H1 (cell line): ENCODE measurements at regions not wholly inside any gene's neighbourhood (a gene's known extent, or its start where the extent isn't known, plus 50 kb on each side); places are given as distances from the start of the nearest gene placed in this dataset.

Experiments used
- CTCF ChIA-PET: fragments of 300-600 bp; sonication (Branson Sonifier 250); formaldehyde crosslinking; loops from one replicate; lab custom pipeline; 2021; ENCODE audit not compliant: partially characterized antibody; lab: Charles Lee
- POLR2A ChIA-PET: fragments of 300-600 bp; sonication (Branson Sonifier 250); formaldehyde crosslinking; loops from one replicate; lab custom pipeline; 2021; ENCODE audit warnings: inconsistent platforms; ENCODE audit not compliant: partially characterized antibody; lab: Charles Lee
- DNase-seq, 2 experiments: peaks; one replicate each; pipeline versions ENCODE4 v3.0.0 to v3.0.0-alpha.2; 2010 to 2022; ENCODE audit warnings: low spot score in 2 of 2, low read depth in 1 of 2, mixed read lengths in 1 of 2
- FAIRE-seq: peaks from 2 replicates; lab custom pipeline; 2011; peaks lifted over from hg19 to GRCh38; lab: Jason Lieb, UNC
- H2AFZ ChIP-seq: 2 replicates; pipeline ENCODE4 v1.8.1; 2012; ENCODE audit warnings: low read length, inconsistent platforms
- H2AK5ac ChIP-seq: 2 replicates; pipeline ENCODE4 v1.6.1; 2013; ENCODE audit warnings: low read depth, low read length
- H2BK120ac ChIP-seq: replicated peaks from 2 replicates; pipeline ENCODE3; 2013; ENCODE audit warnings: low read depth, low read length, inconsistent platforms
- H2BK12ac ChIP-seq: 2 replicates; pipeline ENCODE4 v1.6.1; 2013; ENCODE audit warnings: low read depth, low read length
- H2BK15ac ChIP-seq: 2 replicates; pipeline ENCODE4 v1.6.1; 2013; ENCODE audit warnings: low read length
- H2BK20ac ChIP-seq: 2 replicates; pipeline ENCODE4 v1.6.1; 2013; ENCODE audit warnings: low read length
- H2BK5ac ChIP-seq: 2 replicates; pipeline ENCODE4 v1.6.1; 2013; ENCODE audit warnings: low read depth, low read length
- H3K14ac ChIP-seq: 2 replicates; pipeline ENCODE4 v1.6.1; 2013; ENCODE audit warnings: inconsistent platforms; ENCODE audit not compliant: insufficient read length
- H3K18ac ChIP-seq: 2 replicates; pipeline ENCODE4 v1.6.1; 2013; ENCODE audit warnings: low read length; ENCODE audit errors: extremely low read depth
- H3K23ac ChIP-seq: 2 replicates; pipeline ENCODE4 v1.6.1; 2013; ENCODE audit warnings: inconsistent platforms; ENCODE audit not compliant: insufficient read length
- H3K23me2 ChIP-seq: 2 replicates; pipeline ENCODE4 v1.6.1; 2013; ENCODE audit warnings: low read depth, low read length
- H3K27ac ChIP-seq: 2 replicates; pipeline ENCODE4 v1.6.1; 2011; ENCODE audit warnings: low read depth, low read length, inconsistent platforms
- H3K27me3 ChIP-seq, 4 experiments: replicated peaks in 1 of 4; 1 replicate in 1 of 4; 2 replicates in 3 of 4; pipeline versions ENCODE4 v1.6.1 to v1.8.1; 2011 to 2013; ENCODE audit warnings: low read length in 3 of 4, mild to moderate bottlenecking in 3 of 4, inconsistent platforms in 2 of 4, mixed read lengths in 2 of 4, moderate library complexity in 1 of 4; ENCODE audit not compliant: control insufficient read depth in 3 of 4, insufficient read depth in 3 of 4; ENCODE audit errors: extremely low read depth in 1 of 4
- H3K36me3 ChIP-seq, 4 experiments: 2 replicates each; pipeline versions ENCODE4 v1.6.1 to v1.8.1; 2011 to 2013; ENCODE audit warnings: mild to moderate bottlenecking in 4 of 4, low read length in 3 of 4, moderate library complexity in 2 of 4, control low read depth in 1 of 4, inconsistent platforms in 1 of 4; ENCODE audit not compliant: insufficient read depth in 4 of 4, control insufficient read depth in 2 of 4
- H3K4ac ChIP-seq: replicated peaks from 2 replicates; pipeline ENCODE3; 2013; ENCODE audit warnings: low read length, low read depth, mixed read lengths, inconsistent platforms; ENCODE audit not compliant: insufficient read length
- H3K4me1 ChIP-seq, 4 experiments: replicated peaks in 1 of 4; 1 replicate in 1 of 4; 2 replicates in 3 of 4; pipeline versions ENCODE4 v1.6.1 to v1.8.1; 2011 to 2013; ENCODE audit warnings: low read length in 3 of 4, inconsistent platforms in 2 of 4, mixed read lengths in 1 of 4; ENCODE audit not compliant: insufficient read depth in 4 of 4, control insufficient read depth in 3 of 4
- H3K4me2 ChIP-seq, 2 experiments: 2 replicates each; pipeline versions ENCODE4 v1.6.1 to v1.8.1; 2011 to 2013; ENCODE audit warnings: low read depth in 2 of 2, low read length in 2 of 2, control low read depth in 1 of 2, inconsistent platforms in 1 of 2, mild to moderate bottlenecking in 1 of 2; ENCODE audit not compliant: insufficient read depth in 1 of 2
- H3K4me3 ChIP-seq, 4 experiments: fragments of 200-600, 300-600 bp in 1 of 4; sonication (generic), shearing (Covaris generic), sonication (Bioruptor Twin) in 1 of 4; 2 replicates each; pipeline versions ENCODE4 v1.5.1 to v1.8.1; 2011 to 2016; ENCODE audit warnings: low read length in 4 of 4, low read depth in 3 of 4, control low read depth in 2 of 4, inconsistent platforms in 2 of 4, mild to moderate bottlenecking in 2 of 4, mixed read lengths in 1 of 4, moderate library complexity in 1 of 4; ENCODE audit not compliant: insufficient read depth in 2 of 4; ENCODE audit errors: extremely low read depth in 1 of 4
- H3K56ac ChIP-seq: replicated peaks from 2 replicates; pipeline ENCODE3; 2013; ENCODE audit warnings: low read depth, mild to moderate bottlenecking, mixed read lengths, low read length, inconsistent platforms; ENCODE audit not compliant: insufficient read length
- H3K79me1 ChIP-seq: 2 replicates; pipeline ENCODE4 v1.6.1; 2013; ENCODE audit warnings: low read depth, low read length, control low read depth
- H3K79me2 ChIP-seq, 2 experiments: 2 replicates each; pipeline versions ENCODE4 v1.6.1 to v1.8.1; 2012 to 2013; ENCODE audit warnings: low read length in 2 of 2, mild to moderate bottlenecking in 2 of 2, inconsistent platforms in 1 of 2; ENCODE audit not compliant: insufficient read depth in 2 of 2, control insufficient read depth in 1 of 2
- H3K9ac ChIP-seq, 4 experiments: replicated peaks in 1 of 4; 1 replicate in 1 of 4; 2 replicates in 3 of 4; pipeline versions ENCODE4 v1.6.1 to v1.8.1; 2011 to 2013; ENCODE audit warnings: low read depth in 3 of 4, low read length in 3 of 4, control low read depth in 2 of 4, mild to moderate bottlenecking in 2 of 4, moderate library complexity in 2 of 4, inconsistent platforms in 1 of 4; ENCODE audit errors: extremely low read depth in 1 of 4
- H3K9me3 ChIP-seq, 2 experiments: 2 replicates each; pipeline versions ENCODE4 v1.6.1 to v1.8.1; 2012 to 2013; ENCODE audit warnings: mild to moderate bottlenecking in 2 of 2, moderate library complexity in 2 of 2, control low read depth in 1 of 2, inconsistent platforms in 1 of 2, low read depth in 1 of 2, low read length in 1 of 2, mixed read lengths in 1 of 2; ENCODE audit not compliant: insufficient read depth in 2 of 2
- H4K20me1 ChIP-seq, 2 experiments: replicated peaks in 1 of 2; 2 replicates each; pipeline versions ENCODE3 to v1.8.1; 2011 to 2013; ENCODE audit warnings: inconsistent platforms in 2 of 2, low read length in 2 of 2, mild to moderate bottlenecking in 1 of 2; ENCODE audit not compliant: insufficient read depth in 2 of 2, control insufficient read depth in 1 of 2
- H4K5ac ChIP-seq: 2 replicates; pipeline ENCODE4 v1.6.1; 2013; ENCODE audit warnings: low read length, low read depth, mixed read lengths, inconsistent platforms; ENCODE audit not compliant: insufficient read length
- H4K8ac ChIP-seq: 2 replicates; pipeline ENCODE4 v1.8.0; 2013; ENCODE audit warnings: mild to moderate bottlenecking, moderate library complexity, low read length, inconsistent platforms; ENCODE audit not compliant: insufficient read depth; ENCODE audit errors: extremely low read depth
- H4K91ac ChIP-seq: replicated peaks from 2 replicates; pipeline ENCODE3; 2013; ENCODE audit warnings: low read length, mixed read lengths, inconsistent platforms; ENCODE audit not compliant: insufficient read length
- BCL11A ChIP-seq, 2 experiments: IDR thresholded peaks; one replicate each; pipeline ENCODE4 v1.6.1; 2011; ENCODE audit warnings: low read depth in 2 of 2, low read length in 2 of 2, mild to moderate bottlenecking in 2 of 2
- HDAC6 ChIP-seq: IDR thresholded peaks from one replicate; pipeline ENCODE4 v1.7.1; 2012; ENCODE audit warnings: low read depth, mild to moderate bottlenecking, inconsistent platforms, low read length, moderate library complexity
- JUND ChIP-seq: IDR thresholded peaks from 2 replicates; pipeline ENCODE4 v1.6.1; 2011; ENCODE audit warnings: mild to moderate bottlenecking, improper control_type of control experiment, low read length
- USF2 ChIP-seq: IDR thresholded peaks from 2 replicates; pipeline ENCODE4 v1.6.1; 2011; ENCODE audit warnings: low read length, improper control_type of control experiment
- WGBS, 2 experiments: shearing (Covaris generic) in 1 of 2; methylation state at CpG; one replicate each; pipeline versions ENCODE4 v1.1.6 to v1.1.7; 2013 to 2015; ENCODE audit warnings: low lambda C conversion rate in 2 of 2, mixed read lengths in 2 of 2, inconsistent platforms in 1 of 2, low coverage in 1 of 2, missing lambda C conversion rate in 1 of 2; ENCODE audit not compliant: insufficient replicate concordance in 2 of 2, insufficient coverage in 1 of 2, insufficient read length in 1 of 2; ENCODE audit errors: extremely low coverage in 1 of 2, missing lambda C conversion rate in 1 of 2; 5-methylcytosine and 5-hydroxymethylcytosine counted together

GRCh38 chr7:109646124-109646523 lies 1076.5 kb downstream of the DNAJB9 start:
- H3K4me2 ChIP-seq = no peak overlapping the region
- ChIA-PET POLR2A (no interaction called here), CTCF (interaction anchor here (0.6 kb wide), 1 partner anchor 1692 kb away, joined by 3 read pairs; no protein-coding TSS in a partner anchor)
- H4K91ac ChIP-seq = no peak overlapping the region
- no peak overlapping the region for H2BK5ac ChIP-seq
- H2AFZ ChIP-seq = no peak overlapping the region
- H3K4ac ChIP-seq = no peak overlapping the region
- H3K23ac ChIP-seq = no peak overlapping the region
- no peak overlapping the region for H3K56ac ChIP-seq
- no peaks in the 10 kb centered on the region for H3K23me2 ChIP-seq
- no peaks in the 10 kb centered on the region for H3K4me1 ChIP-seq
- H3K79me2 ChIP-seq = no peaks in the 10 kb centered on the region
- no peak overlapping the region for H3K27ac ChIP-seq
- no peaks in the 10 kb centered on the region for H3K27me3 ChIP-seq
- no peaks in the 10 kb centered on the region for H4K20me1 ChIP-seq
- FAIRE-seq (no peak), DNase-seq (no peak)
- no peak overlapping the region for H3K9ac ChIP-seq
- no peak overlapping the region for H2BK15ac ChIP-seq
- H3K14ac ChIP-seq = no peak overlapping the region
- H3K36me3 ChIP-seq = no peaks in the 10 kb centered on the region
- no peak for TF ChIP-seq JUND
- no peak for TF ChIP-seq HDAC6
- no peak for TF ChIP-seq BCL11A (IDR thresholded peaks at IDR 0.05; ENCODE audit: low read depth in 2 of 2, low read length in 2 of 2)
- TF ChIP-seq USF2 = no peak
- WGBS, 2 experiments = 92% methylated on average over 7 of the region's 7 CpGs; no CpG with 5 or more reads in 1 of the 2 experiments
- H2BK20ac ChIP-seq = no peak overlapping the region
- no peak overlapping the region for H2AK5ac ChIP-seq
- H2BK12ac ChIP-seq = no peak overlapping the region
- H2BK120ac ChIP-seq = no peak overlapping the region
- H4K8ac ChIP-seq = no peak overlapping the region
- no peak overlapping the region for H3K18ac ChIP-seq
- H4K5ac ChIP-seq = no peak overlapping the region
- no peaks in the 10 kb centered on the region for H3K9me3 ChIP-seq
- no peak overlapping the region for H3K4me3 ChIP-seq
- H3K79me1 ChIP-seq = no peaks in the 10 kb centered on the region
